Prostate gland (tissue), 2 donors: ENCODE measurements at regions not wholly inside any gene's neighbourhood (a gene's known extent, or its start where the extent isn't known, plus 50 kb on each side); places are given as distances from the start of the nearest gene placed in this dataset.

Experiments
- CTCF ChIP-seq, 4 experiments: fragments of 200-600 bp in 2 of 4; fragments of 450-650 bp in 2 of 4; sonication (generic) in 2 of 4; IDR thresholded peaks; 1 replicate in 3 of 4; 2 replicates in 1 of 4; pipeline ENCODE4 v1.5.1; 2016 to 2019; ENCODE audit warnings: antibody characterized with exemption in 4 of 4, mild to moderate bottlenecking in 2 of 4, moderate library complexity in 2 of 4
- POLR2A ChIP-seq: fragments of 450-650 bp; IDR thresholded peaks from one replicate; pipeline ENCODE4 v1.6.1; 2016; ENCODE audit warnings: antibody characterized with exemption, mild to moderate bottlenecking
- POLR2AphosphoS5 ChIP-seq: sonication (generic); formaldehyde crosslinking; IDR thresholded peaks from one replicate; pipeline ENCODE4 v1.6.1; 2017; ENCODE audit warnings: antibody characterized with exemption

- TF ChIP-seq CTCF (IDR thresholded peaks at IDR 0.05): no peak
- TF ChIP-seq POLR2A: no peak
- no peak for TF ChIP-seq POLR2AphosphoS5
Measured at GRCh38 chr5:167918184-167918812, 373.1 kb upstream of the WWC1 start.
